Fibroblast of villous mesenchyme (primary cell): ENCODE measurements at regions not wholly inside any gene's neighbourhood (a gene's known extent, or its start where the extent isn't known, plus 50 kb on each side); places are given as distances from the start of the nearest gene placed in this dataset.

ENCODE experiments used
- DNase-seq: peaks from one replicate; pipeline ENCODE4 v3.0.0-alpha.2; 2010; ENCODE audit warnings: low read depth
- H3K4me3 ChIP-seq: 2 replicates; pipeline ENCODE4 v1.5.1; 2011; ENCODE audit warnings: low read depth, mild to moderate bottlenecking, low read length
- TF ChIP-seq, protein P1 (sequence below): IDR thresholded peaks from 2 replicates; pipeline ENCODE4 v1.5.1; 2012; ENCODE audit warnings: low read depth, mild to moderate bottlenecking, low read length; ENCODE audit not compliant: insufficient read depth

GRCh38 chr6:149266659-149267058, 50.9 kb upstream of the TAB2 start:
- TF ChIP-seq, protein P1, sequence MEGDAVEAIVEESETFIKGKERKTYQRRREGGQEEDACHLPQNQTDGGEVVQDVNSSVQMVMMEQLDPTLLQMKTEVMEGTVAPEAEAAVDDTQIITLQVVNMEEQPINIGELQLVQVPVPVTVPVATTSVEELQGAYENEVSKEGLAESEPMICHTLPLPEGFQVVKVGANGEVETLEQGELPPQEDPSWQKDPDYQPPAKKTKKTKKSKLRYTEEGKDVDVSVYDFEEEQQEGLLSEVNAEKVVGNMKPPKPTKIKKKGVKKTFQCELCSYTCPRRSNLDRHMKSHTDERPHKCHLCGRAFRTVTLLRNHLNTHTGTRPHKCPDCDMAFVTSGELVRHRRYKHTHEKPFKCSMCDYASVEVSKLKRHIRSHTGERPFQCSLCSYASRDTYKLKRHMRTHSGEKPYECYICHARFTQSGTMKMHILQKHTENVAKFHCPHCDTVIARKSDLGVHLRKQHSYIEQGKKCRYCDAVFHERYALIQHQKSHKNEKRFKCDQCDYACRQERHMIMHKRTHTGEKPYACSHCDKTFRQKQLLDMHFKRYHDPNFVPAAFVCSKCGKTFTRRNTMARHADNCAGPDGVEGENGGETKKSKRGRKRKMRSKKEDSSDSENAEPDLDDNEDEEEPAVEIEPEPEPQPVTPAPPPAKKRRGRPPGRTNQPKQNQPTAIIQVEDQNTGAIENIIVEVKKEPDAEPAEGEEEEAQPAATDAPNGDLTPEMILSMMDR, result no peak
- no peak for DNase-seq
- H3K4me3 ChIP-seq, result no peak overlapping the region

- no peak overlapping the region for H3K4me3 ChIP-seq
- no peak for DNase-seq
- TF ChIP-seq, protein P1, result no peak
These were observed 50.4 kb upstream of the TAB2 start for GRCh38 chr6:149267072-149267471.

DNA sequence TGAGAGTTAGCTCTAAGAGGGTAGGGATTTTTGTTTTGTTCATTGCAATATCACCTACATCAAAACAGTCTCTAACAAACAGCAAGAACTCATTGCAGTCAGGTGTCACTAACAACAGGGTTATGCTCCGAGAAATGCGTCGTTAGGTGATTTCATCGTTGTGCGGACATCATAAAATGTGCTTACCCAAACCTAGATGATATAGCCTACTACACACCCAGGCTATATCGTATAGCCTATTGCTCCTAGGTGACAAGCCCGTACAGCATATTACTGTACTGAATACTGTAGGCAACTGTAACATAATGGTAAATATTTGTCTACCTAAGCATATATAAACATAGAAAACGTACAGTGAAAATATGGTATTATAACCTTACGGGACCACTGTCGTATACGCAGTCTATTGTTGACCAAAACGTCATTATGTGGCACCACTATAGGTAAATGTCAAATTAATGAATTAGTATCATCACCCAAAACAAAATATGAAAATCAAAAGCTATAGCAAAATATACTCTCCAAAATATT, 49.9 kb upstream of the TAB2 start:
- DNase-seq, result no peak
- H3K4me3 ChIP-seq, result no peak overlapping the region
- TF ChIP-seq, protein P1, result no peak
